GM12878 (cell line): ENCODE measurements at regions not wholly inside any gene's neighbourhood (a gene's known extent, or its start where the extent isn't known, plus 50 kb on each side); places are given as distances from the start of the nearest gene placed in this dataset.
A peak's percentile ranks its signal among the peaks of the same experiment; 100 is the strongest.

Experiments used
- ATF2 ChIP-seq: IDR thresholded peaks from 2 replicates; pipeline ENCODE4 v1.6.1; 2012; ENCODE audit warnings: low read length, inconsistent platforms
- CBX3 ChIP-seq: fragments of 200-600 bp; sonication (generic); IDR thresholded peaks from 2 replicates; pipeline ENCODE4 v1.6.1; 2016; ENCODE audit warnings: low read depth, borderline replicate concordance
- CBX5 ChIP-seq: sonication (generic); IDR thresholded peaks from 2 replicates; pipeline ENCODE4 v1.6.1; 2016; ENCODE audit warnings: low read depth, moderate library complexity, mild to moderate bottlenecking, inconsistent platforms
- ELK1 ChIP-seq: IDR thresholded peaks from 2 replicates; pipeline ENCODE4 v1.6.1; 2012; ENCODE audit warnings: low read depth, low read length, improper control_type of control experiment
- EP300 ChIP-seq, 2 experiments: fragments of 150-350 bp in 1 of 2; IDR thresholded peaks; 2 replicates each; pipeline ENCODE4 v1.6.1; 2011 to 2012; ENCODE audit warnings: low read depth in 2 of 2, low read length in 2 of 2, borderline replicate concordance in 1 of 2, improper control_type of control experiment in 1 of 2, inconsistent platforms in 1 of 2; ENCODE audit not compliant: control insufficient read depth in 1 of 2
- HCFC1 ChIP-seq: fragments of 150-350 bp; IDR thresholded peaks from 2 replicates; pipeline ENCODE4 v1.6.1; 2014; ENCODE audit warnings: low read length
- MXI1 ChIP-seq: fragments of 150-350 bp; IDR thresholded peaks from 2 replicates; pipeline ENCODE4 v1.6.1; 2011; ENCODE audit warnings: low read depth, mild to moderate bottlenecking, inconsistent platforms, low read length, improper control_type of control experiment
- NFXL1 ChIP-seq: fragments of 450-650 bp; IDR thresholded peaks from 2 replicates; pipeline ENCODE4 v1.6.1; 2017; ENCODE audit warnings: antibody characterized with exemption, mild to moderate bottlenecking, borderline replicate concordance
- PML ChIP-seq: IDR thresholded peaks from 2 replicates; pipeline ENCODE4 v1.6.1; 2012; ENCODE audit warnings: low read length, inconsistent platforms
- POLR2AphosphoS2 ChIP-seq: IDR thresholded peaks from 2 replicates; pipeline ENCODE4 v1.6.1; 2011; ENCODE audit warnings: low read depth, mild to moderate bottlenecking, low read length, improper control_type of control experiment, moderate library complexity
- SREBF1 ChIP-seq: IDR thresholded peaks from 2 replicates; pipeline ENCODE4 v1.6.1; 2012; ENCODE audit warnings: mild to moderate bottlenecking, low read length
- SRF ChIP-seq, 2 experiments: IDR thresholded peaks; 2 replicates each; pipeline ENCODE4 v1.6.1; 2011; ENCODE audit warnings: low read depth in 2 of 2, low read length in 2 of 2, mild to moderate bottlenecking in 1 of 2, moderate library complexity in 1 of 2
- STAT3 ChIP-seq: IDR thresholded peaks from 2 replicates; pipeline ENCODE4 v1.6.1; 2011; ENCODE audit warnings: low read depth, low read length, improper control_type of control experiment
- TCF12 ChIP-seq: IDR thresholded peaks from 2 replicates; pipeline ENCODE4 v1.6.1; 2011; ENCODE audit warnings: low read depth, mild to moderate bottlenecking, low read length
- USF2 ChIP-seq: IDR thresholded peaks from 2 replicates; pipeline ENCODE4 v1.6.1; 2011; ENCODE audit warnings: low read depth, low read length, improper control_type of control experiment, borderline replicate concordance
- YBX1 ChIP-seq: fragments of 450-650 bp; IDR thresholded peaks from 2 replicates; pipeline ENCODE4 v1.6.1; 2016; ENCODE audit warnings: antibody characterized with exemption
- ZBTB11 ChIP-seq: fragments of 450-650 bp; formaldehyde crosslinking; IDR thresholded peaks from 2 replicates; pipeline ENCODE4 v1.5.0; 2022; ENCODE audit warnings: mild to moderate bottlenecking, missing genetic modification characterization
- ZBTB40 ChIP-seq: fragments of 450-650 bp; IDR thresholded peaks from 2 replicates; pipeline ENCODE4 v1.6.1; 2016; ENCODE audit warnings: mild to moderate bottlenecking, moderate library complexity, borderline replicate concordance

GRCh38 chr16:49158029-49158642, 123.5 kb downstream of the CBLN1 start (continued):
- TF ChIP-seq ATF2 (no peak), STAT3 (no peak), MXI1 (no peak), NFXL1 (no peak), ZBTB40 (peak; percentile 77), PML (no peak), HCFC1 (no peak), EP300 (IDR thresholded peaks at IDR 0.05; ENCODE audit: borderline replicate concordance in 1 of 2, control insufficient read depth in 1 of 2, low read depth in 2 of 2, low read length in 2 of 2) (no peak), ELK1 (no peak), CBX3 (no peak), YBX1 (no peak), USF2 (no peak), POLR2AphosphoS2 (no peak), SREBF1 (peak; percentile 82), ZBTB11 (CRISPR knock-in tag) (no peak), SRF (IDR thresholded peaks at IDR 0.05; ENCODE audit: low read depth in 2 of 2, low read length in 2 of 2) (no peak), CBX5 (no peak), TCF12 (0 out of 2 replicates have a peak, but pooled peaks have one; percentile 13)
